Common myeloid progenitor, CD34-positive (primary cell): ENCODE measurements at regions not wholly inside any gene's neighbourhood (a gene's known extent, or its start where the extent isn't known, plus 50 kb on each side); places are given as distances from the start of the nearest gene placed in this dataset.

Experiments
- CTCF ChIA-PET: fragments of 350-600 bp; sonication (Branson Sonifier 250); formaldehyde crosslinking; loops from one replicate; lab custom pipeline; 2021; ENCODE audit warnings: antibody characterized with exemption; lab: Charles Lee
- POLR2A ChIA-PET: fragments of 350-600 bp; sonication (Branson Sonifier 250); formaldehyde crosslinking; loops from one replicate; lab custom pipeline; 2021; ENCODE audit warnings: antibody characterized with exemption; lab: Charles Lee
- DNase-seq, 3 donors: peaks; one replicate each; pipeline versions ENCODE4 v3.0.0 to v3.0.0-alpha.2; 2013
- H3K27ac ChIP-seq, 2 experiments: 1 replicate in 1 of 2; 2 replicates in 1 of 2; pipeline ENCODE4 v1.7.0; 2013; ENCODE audit warnings: inconsistent platforms in 2 of 2, low read length in 2 of 2, mild to moderate bottlenecking in 2 of 2, low read depth in 1 of 2, moderate library complexity in 1 of 2; ENCODE audit not compliant: severe bottlenecking in 2 of 2, insufficient read depth in 1 of 2, poor library complexity in 1 of 2
- H3K27me3 ChIP-seq, 5 experiments: replicated peaks in 2 of 5; 1 replicate in 3 of 5; 2 replicates in 2 of 5; pipeline versions ENCODE4 v1.6.1 to v1.7.0; 2013; ENCODE audit warnings: low read length in 4 of 5, mild to moderate bottlenecking in 2 of 5, moderate library complexity in 2 of 5, inconsistent platforms in 1 of 5; ENCODE audit not compliant: insufficient read depth in 5 of 5, control insufficient read depth in 4 of 5
- H3K36me3 ChIP-seq, 4 experiments: 1 replicate in 2 of 4; 2 replicates in 2 of 4; pipeline versions ENCODE4 v1.6.1 to v1.7.0; 2013; ENCODE audit warnings: low read length in 3 of 4, control low read depth in 1 of 4, mild to moderate bottlenecking in 1 of 4; ENCODE audit not compliant: control insufficient read depth in 4 of 4, insufficient read depth in 4 of 4
- H3K4me1 ChIP-seq, 4 experiments: 1 replicate in 3 of 4; 2 replicates in 1 of 4; pipeline versions ENCODE4 v1.6.1 to v1.7.1; 2013; ENCODE audit warnings: low read length in 3 of 4, mild to moderate bottlenecking in 3 of 4, control low read depth in 1 of 4, inconsistent platforms in 1 of 4, moderate library complexity in 1 of 4; ENCODE audit not compliant: control insufficient read depth in 4 of 4, insufficient read depth in 4 of 4; ENCODE audit errors: control extremely low read depth in 1 of 4
- H3K4me3 ChIP-seq, 7 experiments: 1 replicate in 4 of 7; 2 replicates in 3 of 7; pipeline versions ENCODE4 v1.5.1 to v1.7.0; 2013; ENCODE audit warnings: mild to moderate bottlenecking in 7 of 7, low read length in 6 of 7, moderate library complexity in 6 of 7, inconsistent platforms in 2 of 7, low read depth in 2 of 7, control low read depth in 1 of 7; ENCODE audit not compliant: insufficient read depth in 4 of 7, control insufficient read depth in 1 of 7; ENCODE audit errors: extremely low read depth in 1 of 7
- H3K9me3 ChIP-seq, 5 experiments: 1 replicate in 4 of 5; 2 replicates in 1 of 5; pipeline versions ENCODE4 v1.6.1 to v1.7.1; 2013; ENCODE audit warnings: low read length in 4 of 5, mild to moderate bottlenecking in 2 of 5, inconsistent platforms in 1 of 5, low read depth in 1 of 5, moderate library complexity in 1 of 5; ENCODE audit not compliant: control insufficient read depth in 4 of 5, insufficient read depth in 2 of 5; ENCODE audit errors: control extremely low read depth in 1 of 5
- WGBS: methylation state at CpG from one replicate; pipeline ENCODE4 v1.1.5; 2013; ENCODE audit not compliant: insufficient coverage; 5-methylcytosine and 5-hydroxymethylcytosine counted together

- H3K27ac ChIP-seq, result no peak overlapping the region
- POLR2A ChIA-PET, result no interaction called here
- H3K9me3 ChIP-seq, result no peaks in the 10 kb centered on the region
- CTCF ChIA-PET, result no interaction called here
- no peak overlapping the region for H3K4me3 ChIP-seq
- no peaks in the 10 kb centered on the region for H3K27me3 ChIP-seq
- H3K4me1 ChIP-seq, result no peaks in the 10 kb centered on the region
- no peak for DNase-seq
- 100% methylated on average over 1 of the region's 1 CpG for WGBS
- no peaks in the 10 kb centered on the region for H3K36me3 ChIP-seq
Measured at GRCh38 chr7:10724449-10724848, 249.2 kb upstream of the PHF14 start.

GRCh38 chr7:10727636-10728035 is 246.0 kb upstream of the PHF14 start:
- no peaks in the 10 kb centered on the region for H3K4me1 ChIP-seq
- H3K27ac ChIP-seq, result no peak overlapping the region
- WGBS, result 91% methylated on average over 3 of the region's 5 CpGs
- POLR2A ChIA-PET, result no interaction called here
- no peaks in the 10 kb centered on the region for H3K9me3 ChIP-seq
- H3K27me3 ChIP-seq, result no peaks in the 10 kb centered on the region
- DNase-seq, result no peak
- H3K4me3 ChIP-seq, result no peak overlapping the region
- no peaks in the 10 kb centered on the region for H3K36me3 ChIP-seq
- CTCF ChIA-PET, result interaction anchor here (0.6 kb wide), 1 partner anchor 99 kb away, joined by 3 read pairs; no protein-coding TSS in a partner anchor

- no peak overlapping the region for H3K27ac ChIP-seq
- H3K27me3 ChIP-seq, result no peaks in the 10 kb centered on the region
- POLR2A ChIA-PET, result no interaction called here
- no peak overlapping the region for H3K4me3 ChIP-seq
- H3K9me3 ChIP-seq, result no peaks in the 10 kb centered on the region
- no peak for DNase-seq
- 100% methylated on average over 3 of the region's 4 CpGs for WGBS
- CTCF ChIA-PET, result no interaction called here
- no peaks in the 10 kb centered on the region for H3K36me3 ChIP-seq
- no peaks in the 10 kb centered on the region for H3K4me1 ChIP-seq
Measured at GRCh38 chr7:10731253-10731773, 242.4 kb upstream of the PHF14 start.

- Histone ChIP-seq H3K27ac (no peak overlapping the region), H3K9me3 (no peaks in the 10 kb centered on the region), H3K4me3 (no peak overlapping the region), H3K27me3 (no peaks in the 10 kb centered on the region), H3K36me3 (no peaks in the 10 kb centered on the region), H3K4me1 (no peaks in the 10 kb centered on the region)
- WGBS, result no CpG with 5 or more reads among the region's 1 CpG
- no peak for DNase-seq
- POLR2A ChIA-PET, result no interaction called here
- CTCF ChIA-PET, result no interaction called here
Measured at GRCh38 chr7:10733747-10734146, 239.9 kb upstream of the PHF14 start.

- Histone ChIP-seq H3K36me3 (no peaks in the 10 kb centered on the region), H3K4me3 (no peak overlapping the region), H3K27ac (no peak overlapping the region), H3K9me3 (no peaks in the 10 kb centered on the region), H3K27me3 (no peaks in the 10 kb centered on the region), H3K4me1 (no peaks in the 10 kb centered on the region)
- WGBS, result 100% methylated on average over 1 of the region's 2 CpGs
- DNase-seq, result peak in 1 of 3 donors; percentile 25
- ChIA-PET POLR2A (no interaction called here), CTCF (no interaction called here)
Measured at GRCh38 chr7:10734595-10734994, 239.1 kb upstream of the PHF14 start.

GRCh38 chr7:10739401-10739800 is 234.3 kb upstream of the PHF14 start:
- WGBS, result 96% methylated on average over 4 of the region's 4 CpGs
- no peak for DNase-seq
- no peaks in the 10 kb centered on the region for H3K36me3 ChIP-seq
- H3K4me3 ChIP-seq, result no peak overlapping the region
- no peaks in the 10 kb centered on the region for H3K4me1 ChIP-seq
- ChIA-PET CTCF (no interaction called here), POLR2A (no interaction called here)
- no peak overlapping the region for H3K27ac ChIP-seq
- H3K9me3 ChIP-seq, result no peaks in the 10 kb centered on the region
- no peaks in the 10 kb centered on the region for H3K27me3 ChIP-seq

- H3K36me3 ChIP-seq, result no peaks in the 10 kb centered on the region
- no peak overlapping the region for H3K27ac ChIP-seq
- no peak for DNase-seq
- no peaks in the 10 kb centered on the region for H3K4me1 ChIP-seq
- CTCF ChIA-PET, result no interaction called here
- no peaks in the 10 kb centered on the region for H3K9me3 ChIP-seq
- POLR2A ChIA-PET, result no interaction called here
- WGBS, result no CpG with 5 or more reads among the region's 1 CpG
- no peak overlapping the region for H3K4me3 ChIP-seq
- no peaks in the 10 kb centered on the region for H3K27me3 ChIP-seq
Measured at GRCh38 chr7:10740805-10741204, 232.9 kb upstream of the PHF14 start.
